A549 (cell line): ENCODE measurements at regions not wholly inside any gene's neighbourhood (a gene's known extent, or its start where the extent isn't known, plus 50 kb on each side); places are given as distances from the start of the nearest gene placed in this dataset.

Experiments used
- CEBPB ChIP-seq, 2 experiments: fragments of >200 bp in 1 of 2; sonication (Bioruptor Twin) in 1 of 2; formaldehyde crosslinking in 1 of 2; IDR thresholded peaks; 2 replicates each; pipeline ENCODE4 v1.6.1; 2012 to 2016
- CTCF ChIP-seq: fragments of >200 bp; sonication (Bioruptor Twin); formaldehyde crosslinking; IDR thresholded peaks from 3 replicates; pipeline ENCODE4 v1.5.1; 2016
- EP300 ChIP-seq, 2 experiments: fragments of >200 bp; sonication (Bioruptor Twin); formaldehyde crosslinking; IDR thresholded peaks; 2 replicates in 1 of 2; 3 replicates in 1 of 2; pipeline ENCODE4 v1.6.1; 2016 to 2017
- RFX5 ChIP-seq: fragments of 450-650 bp; IDR thresholded peaks from 2 replicates; pipeline ENCODE4 v1.7.1; 2014; ENCODE audit warnings: antibody characterized with exemption, mild to moderate bottlenecking, moderate library complexity

GRCh38 chr12:62098132-62098531 lies 162.1 kb upstream of the USP15 start:
- TF ChIP-seq CTCF, result no peak
- no peak for TF ChIP-seq CEBPB (IDR thresholded peaks at IDR 0.05)
- TF ChIP-seq RFX5, result no peak
- no peak for TF ChIP-seq EP300 (IDR thresholded peaks at IDR 0.05)
